ENCODE measurements at regions not wholly inside any gene's neighbourhood (a gene's known extent, or its start where the extent isn't known, plus 50 kb on each side); places are given as distances from the start of the nearest gene placed in this dataset.

GRCh38 chr16:63629272-63629671 is 1492.6 kb downstream of the CDH11 start:
- H3K4me3 ChIP-seq: no peak overlapping the region
- no peak overlapping the region for H3K27ac ChIP-seq
- H3K27me3 ChIP-seq: no peaks in the 10 kb centered on the region
- H3K4me1 ChIP-seq: no peaks in the 10 kb centered on the region
- no peak for DNase-seq
- TF ChIP-seq CTCF (IDR thresholded peaks at IDR 0.05) (no peak), POLR2A (IDR thresholded peaks at IDR 0.05) (no peak)
- H3K36me3 ChIP-seq: no peaks in the 10 kb centered on the region
- H3K9me3 ChIP-seq: no peaks in the 10 kb centered on the region

GRCh38 chr16:63628812-63629211 is 1493.1 kb downstream of the CDH11 start:
- Histone ChIP-seq H3K4me3 (no peak overlapping the region), H3K9me3 (no peaks in the 10 kb centered on the region), H3K27ac (no peak overlapping the region), H3K36me3 (no peaks in the 10 kb centered on the region), H3K27me3 (no peaks in the 10 kb centered on the region), H3K4me1 (no peaks in the 10 kb centered on the region)
- no peak for DNase-seq
- TF ChIP-seq CTCF (IDR thresholded peaks at IDR 0.05) (no peak), POLR2A (IDR thresholded peaks at IDR 0.05) (no peak)

- H3K4me1 ChIP-seq: no peaks in the 10 kb centered on the region
- H3K27ac ChIP-seq: no peak overlapping the region
- TF ChIP-seq CTCF (IDR thresholded peaks at IDR 0.05): no peak
- no peak for TF ChIP-seq POLR2A (IDR thresholded peaks at IDR 0.05)
- no peaks in the 10 kb centered on the region for H3K27me3 ChIP-seq
- no peaks in the 10 kb centered on the region for H3K36me3 ChIP-seq
- no peak for DNase-seq
- no peaks in the 10 kb centered on the region for H3K9me3 ChIP-seq
- no peak overlapping the region for H3K4me3 ChIP-seq
Measured at GRCh38 chr16:63625126-63625525, 1496.7 kb downstream of the CDH11 start.

- no peak overlapping the region for H3K27ac ChIP-seq
- H3K27me3 ChIP-seq: no peaks in the 10 kb centered on the region
- TF ChIP-seq POLR2A (IDR thresholded peaks at IDR 0.05) (no peak), CTCF (IDR thresholded peaks at IDR 0.05) (no peak)
- H3K4me3 ChIP-seq: no peak overlapping the region
- DNase-seq: no peak
- H3K9me3 ChIP-seq: no peaks in the 10 kb centered on the region
- no peaks in the 10 kb centered on the region for H3K4me1 ChIP-seq
- H3K36me3 ChIP-seq: no peaks in the 10 kb centered on the region
Measured at GRCh38 chr16:63623551-63624039, 1498.3 kb downstream of the CDH11 start.

- TF ChIP-seq POLR2A (IDR thresholded peaks at IDR 0.05) (no peak), CTCF (IDR thresholded peaks at IDR 0.05) (no peak)
- H3K9me3 ChIP-seq: no peaks in the 10 kb centered on the region
Measured at GRCh38 chr16:63618896-63619485, 1502.9 kb downstream of the CDH11 start.

More at GRCh38 chr16:63618896-63619485, 1502.9 kb downstream of the CDH11 start:
- Histone ChIP-seq H3K4me3 (no peak overlapping the region), H3K4me1 (no peaks in the 10 kb centered on the region), H3K27ac (no peak overlapping the region), H3K27me3 (no peaks in the 10 kb centered on the region), H3K36me3 (no peaks in the 10 kb centered on the region)
- DNase-seq: no peak
